GM23338 (cell line): ENCODE measurements at regions not wholly inside any gene's neighbourhood (a gene's known extent, or its start where the extent isn't known, plus 50 kb on each side); places are given as distances from the start of the nearest gene placed in this dataset.

Experiments used
- ATAC-seq: fragments of 200-7000 bp; cut with Tn5 transposase; 3 replicates; pipeline ENCODE4 v1.9.1; 2020
- DNase-seq: peaks from one replicate; pipeline ENCODE4 v3.0.0-alpha.2; 2015; ENCODE audit warnings: low spot score
- H2AFZ ChIP-seq: fragments of 200-600 bp; sonication (generic); 2 replicates; pipeline ENCODE4 v1.8.0; 2016; ENCODE audit warnings: antibody characterized with exemption, mild to moderate bottlenecking, moderate library complexity
- H3F3A ChIP-seq: fragments of 200-600 bp; sonication (generic); replicated peaks from 2 replicates; pipeline ENCODE4 v1.8.0; 2017; ENCODE audit warnings: antibody characterized with exemption, mixed run types, low read depth
- H3K27ac ChIP-seq: fragments of 200-600 bp; sonication (generic); 2 replicates; pipeline ENCODE4 v1.6.1; 2016; ENCODE audit warnings: low read depth
- H3K27me3 ChIP-seq: fragments of 200-600 bp; sonication (generic); 2 replicates; pipeline ENCODE4 v1.8.0; 2016; ENCODE audit warnings: mild to moderate bottlenecking, mixed run types, moderate library complexity; ENCODE audit not compliant: insufficient read depth
- H3K36me3 ChIP-seq: fragments of 200-600 bp; sonication (generic); 2 replicates; pipeline ENCODE4 v1.8.0; 2016; ENCODE audit warnings: mild to moderate bottlenecking; ENCODE audit not compliant: insufficient read depth
- H3K4me1 ChIP-seq: fragments of 200-600 bp; sonication (generic); 2 replicates; pipeline ENCODE4 v1.8.0; 2016; ENCODE audit warnings: mild to moderate bottlenecking, moderate library complexity; ENCODE audit not compliant: insufficient read depth
- H3K4me2 ChIP-seq: fragments of 200-600 bp; sonication (generic); 2 replicates; pipeline ENCODE4 v1.7.1; 2017; ENCODE audit warnings: mixed run types
- H3K4me3 ChIP-seq: fragments of 200-600 bp; sonication (generic); 2 replicates; pipeline ENCODE4 v1.6.1; 2016; ENCODE audit warnings: mixed run types
- H3K79me2 ChIP-seq: fragments of 200-600 bp; sonication (generic); replicated peaks from 2 replicates; pipeline ENCODE4 v1.8.0; 2017; ENCODE audit warnings: mild to moderate bottlenecking; ENCODE audit not compliant: insufficient read depth
- H3K9me2 ChIP-seq: fragments of 200-600 bp; sonication (generic); 2 replicates; pipeline ENCODE4 v1.8.0; 2017; ENCODE audit not compliant: insufficient read depth
- H4K20me1 ChIP-seq: fragments of 200-600 bp; sonication (generic); replicated peaks from 2 replicates; pipeline ENCODE4 v1.8.0; 2017; ENCODE audit warnings: mild to moderate bottlenecking; ENCODE audit not compliant: insufficient read depth
- H3K27ac Mint-ChIP-seq: 2 replicates; pipeline ENCODE4 v1.8.0; 2020; ENCODE audit warnings: inconsistent platforms, mild to moderate bottlenecking, moderate library complexity, mixed read lengths
- H3K27me3 Mint-ChIP-seq: 3 replicates; pipeline ENCODE4 v1.8.0; 2022; ENCODE audit warnings: low read depth, mild to moderate bottlenecking, moderate library complexity, mixed read lengths, inconsistent platforms; ENCODE audit not compliant: insufficient read depth, poor library complexity
- H3K36me3 Mint-ChIP-seq: 3 replicates; pipeline ENCODE4 v1.8.0; 2021; ENCODE audit warnings: low read depth, mild to moderate bottlenecking, inconsistent platforms, moderate library complexity, mixed read lengths
- H3K4me1 Mint-ChIP-seq: 3 replicates; pipeline ENCODE4 v1.8.0; 2020; ENCODE audit warnings: mild to moderate bottlenecking, inconsistent platforms, mixed read lengths
- H3K4me3 Mint-ChIP-seq: 3 replicates; pipeline ENCODE4 v1.8.0; 2021; ENCODE audit warnings: moderate library complexity, mild to moderate bottlenecking, inconsistent platforms, mixed read lengths
- H3K9me3 Mint-ChIP-seq: 3 replicates; pipeline ENCODE4 v1.8.0; 2020; ENCODE audit warnings: moderate library complexity, mild to moderate bottlenecking, inconsistent platforms, mixed read lengths
- CREB1 ChIP-seq: fragments of 250-450 bp; sonication (Bioruptor Pico); IDR thresholded peaks from 2 replicates; pipeline ENCODE4 v1.5.0; 2020; ENCODE audit warnings: low read depth, mild to moderate bottlenecking, moderate library complexity
- EZH2 ChIP-seq: fragments of 200-600 bp; sonication (generic); IDR thresholded peaks from one replicate; pipeline ENCODE4 v1.8.0; 2017; ENCODE audit warnings: antibody characterized with exemption, mild to moderate bottlenecking, low read depth; ENCODE audit not compliant: unreplicated experiment
- EZH2phosphoT487 ChIP-seq: fragments of 200-600 bp; sonication (generic); IDR thresholded peaks from one replicate; pipeline ENCODE4 v1.8.1; 2018; ENCODE audit warnings: antibody characterized with exemption; ENCODE audit not compliant: unreplicated experiment
- JUNB ChIP-seq: IDR thresholded peaks from one replicate; pipeline ENCODE4 v1.6.1; 2016; ENCODE audit warnings: antibody characterized with exemption; ENCODE audit not compliant: unreplicated experiment
- NANOG ChIP-seq: IDR thresholded peaks from 2 replicates; pipeline ENCODE4 v1.6.1; 2016; ENCODE audit warnings: antibody characterized with exemption, borderline replicate concordance
- POLR2AphosphoS5 ChIP-seq: IDR thresholded peaks from 2 replicates; pipeline ENCODE4 v1.6.1; 2016; ENCODE audit warnings: antibody characterized with exemption, low read depth
- STAT1 ChIP-seq: IDR thresholded peaks from one replicate; pipeline ENCODE4 v1.6.1; 2016; ENCODE audit warnings: antibody characterized with exemption; ENCODE audit not compliant: unreplicated experiment
- ZNF114 ChIP-seq: fragments of 250-450 bp; sonication (Bioruptor Pico); IDR thresholded peaks from 2 replicates; pipeline ENCODE4 v1.5.0; 2020; ENCODE audit warnings: mild to moderate bottlenecking, moderate library complexity
- ZNF331 ChIP-seq: fragments of 250-450 bp; sonication (Bioruptor Pico); IDR thresholded peaks from 2 replicates; pipeline ENCODE4 v1.5.0; 2020; ENCODE audit warnings: low read depth, mild to moderate bottlenecking, moderate library complexity
- TF ChIP-seq, protein P1 (sequence below), 2 experiments: fragments of 200-600 bp in 1 of 2; sonication (generic) in 1 of 2; conservative IDR thresholded peaks; 2 replicates each; pipeline versions ENCODE4 v1.5.1 to v1.6.1; 2016 to 2017; ENCODE audit warnings: antibody characterized with exemption in 2 of 2, low read depth in 2 of 2, mild to moderate bottlenecking in 2 of 2, moderate library complexity in 1 of 2
- TF ChIP-seq, protein P2 (sequence below): IDR thresholded peaks from one replicate; pipeline ENCODE4 v1.6.1; 2018; ENCODE audit warnings: antibody characterized with exemption; ENCODE audit not compliant: unreplicated experiment
- TF ChIP-seq, protein P3 (sequence below): fragments of 250-450 bp; sonication (Bioruptor Pico); IDR thresholded peaks from 2 replicates; pipeline ENCODE4 v1.5.0; 2020; ENCODE audit warnings: mild to moderate bottlenecking, moderate library complexity
- TF ChIP-seq, protein P4 (sequence below): IDR thresholded peaks from 2 replicates; pipeline ENCODE4 v1.6.1; 2016; ENCODE audit warnings: antibody characterized with exemption

DNA sequence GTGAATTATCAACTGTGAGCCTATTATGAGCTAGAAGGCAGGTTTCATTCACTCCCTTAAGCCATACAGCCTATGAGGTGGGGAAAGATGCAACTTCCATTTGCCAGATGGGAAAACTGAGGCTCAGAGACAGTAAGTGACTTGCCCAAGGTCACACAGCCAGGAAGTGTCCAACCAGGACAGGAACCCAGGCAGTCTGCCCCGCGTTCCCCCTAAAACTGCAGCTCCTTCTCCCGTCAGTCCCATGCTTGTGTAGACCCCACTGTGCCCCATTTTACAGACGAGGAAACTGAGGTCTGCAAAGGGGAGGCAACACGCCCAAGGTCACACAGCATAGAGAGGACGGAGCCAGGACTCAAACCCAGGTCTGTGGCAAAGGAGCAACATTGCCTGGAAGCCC, 50.6 kb downstream of the NCOR2 start:
- H3K27ac ChIP-seq = 0 out of 2 replicates have a peak overlapping the region, but pooled peaks have one; percentile 45
- peaks cover 25% of the 10 kb centered on the region for H3K4me1 ChIP-seq
- no peak overlapping the region for H3K4me3 ChIP-seq
- no peaks in the 10 kb centered on the region for H3K36me3 ChIP-seq
- H3K4me2 ChIP-seq = no peak overlapping the region
- ATAC-seq = no peak
- Mint-ChIP-seq H3K9me3 (peaks cover 2% of the 10 kb centered on the region; the same call in 1 of the 3 replicates), H3K4me3 (no peak overlapping the region), H3K27ac (no peak overlapping the region), H3K36me3 (peaks cover 26% of the 10 kb centered on the region), H3K4me1 (peaks cover 59% of the 10 kb centered on the region), H3K27me3 (peaks cover 20% of the 10 kb centered on the region)
- DNase-seq = no peak
- TF ChIP-seq NANOG = no peak
- TF ChIP-seq EZH2 = no peak
- TF ChIP-seq POLR2AphosphoS5 = no peak
- TF ChIP-seq JUNB = no peak
- no peak for TF ChIP-seq ZNF114 (CRISPR knock-in tag)
- TF ChIP-seq, protein P1, sequence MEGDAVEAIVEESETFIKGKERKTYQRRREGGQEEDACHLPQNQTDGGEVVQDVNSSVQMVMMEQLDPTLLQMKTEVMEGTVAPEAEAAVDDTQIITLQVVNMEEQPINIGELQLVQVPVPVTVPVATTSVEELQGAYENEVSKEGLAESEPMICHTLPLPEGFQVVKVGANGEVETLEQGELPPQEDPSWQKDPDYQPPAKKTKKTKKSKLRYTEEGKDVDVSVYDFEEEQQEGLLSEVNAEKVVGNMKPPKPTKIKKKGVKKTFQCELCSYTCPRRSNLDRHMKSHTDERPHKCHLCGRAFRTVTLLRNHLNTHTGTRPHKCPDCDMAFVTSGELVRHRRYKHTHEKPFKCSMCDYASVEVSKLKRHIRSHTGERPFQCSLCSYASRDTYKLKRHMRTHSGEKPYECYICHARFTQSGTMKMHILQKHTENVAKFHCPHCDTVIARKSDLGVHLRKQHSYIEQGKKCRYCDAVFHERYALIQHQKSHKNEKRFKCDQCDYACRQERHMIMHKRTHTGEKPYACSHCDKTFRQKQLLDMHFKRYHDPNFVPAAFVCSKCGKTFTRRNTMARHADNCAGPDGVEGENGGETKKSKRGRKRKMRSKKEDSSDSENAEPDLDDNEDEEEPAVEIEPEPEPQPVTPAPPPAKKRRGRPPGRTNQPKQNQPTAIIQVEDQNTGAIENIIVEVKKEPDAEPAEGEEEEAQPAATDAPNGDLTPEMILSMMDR (conservative IDR thresholded peaks at IDR 0.05; ENCODE audit: low read depth in 2 of 2) = no peak
- TF ChIP-seq ZNF331 (CRISPR knock-in tag) = no peak
- TF ChIP-seq, protein P2, sequence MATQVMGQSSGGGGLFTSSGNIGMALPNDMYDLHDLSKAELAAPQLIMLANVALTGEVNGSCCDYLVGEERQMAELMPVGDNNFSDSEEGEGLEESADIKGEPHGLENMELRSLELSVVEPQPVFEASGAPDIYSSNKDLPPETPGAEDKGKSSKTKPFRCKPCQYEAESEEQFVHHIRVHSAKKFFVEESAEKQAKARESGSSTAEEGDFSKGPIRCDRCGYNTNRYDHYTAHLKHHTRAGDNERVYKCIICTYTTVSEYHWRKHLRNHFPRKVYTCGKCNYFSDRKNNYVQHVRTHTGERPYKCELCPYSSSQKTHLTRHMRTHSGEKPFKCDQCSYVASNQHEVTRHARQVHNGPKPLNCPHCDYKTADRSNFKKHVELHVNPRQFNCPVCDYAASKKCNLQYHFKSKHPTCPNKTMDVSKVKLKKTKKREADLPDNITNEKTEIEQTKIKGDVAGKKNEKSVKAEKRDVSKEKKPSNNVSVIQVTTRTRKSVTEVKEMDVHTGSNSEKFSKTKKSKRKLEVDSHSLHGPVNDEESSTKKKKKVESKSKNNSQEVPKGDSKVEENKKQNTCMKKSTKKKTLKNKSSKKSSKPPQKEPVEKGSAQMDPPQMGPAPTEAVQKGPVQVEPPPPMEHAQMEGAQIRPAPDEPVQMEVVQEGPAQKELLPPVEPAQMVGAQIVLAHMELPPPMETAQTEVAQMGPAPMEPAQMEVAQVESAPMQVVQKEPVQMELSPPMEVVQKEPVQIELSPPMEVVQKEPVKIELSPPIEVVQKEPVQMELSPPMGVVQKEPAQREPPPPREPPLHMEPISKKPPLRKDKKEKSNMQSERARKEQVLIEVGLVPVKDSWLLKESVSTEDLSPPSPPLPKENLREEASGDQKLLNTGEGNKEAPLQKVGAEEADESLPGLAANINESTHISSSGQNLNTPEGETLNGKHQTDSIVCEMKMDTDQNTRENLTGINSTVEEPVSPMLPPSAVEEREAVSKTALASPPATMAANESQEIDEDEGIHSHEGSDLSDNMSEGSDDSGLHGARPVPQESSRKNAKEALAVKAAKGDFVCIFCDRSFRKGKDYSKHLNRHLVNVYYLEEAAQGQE = no peak
- TF ChIP-seq CREB1 = no peak
- no peak for TF ChIP-seq STAT1
- TF ChIP-seq, protein P3, sequence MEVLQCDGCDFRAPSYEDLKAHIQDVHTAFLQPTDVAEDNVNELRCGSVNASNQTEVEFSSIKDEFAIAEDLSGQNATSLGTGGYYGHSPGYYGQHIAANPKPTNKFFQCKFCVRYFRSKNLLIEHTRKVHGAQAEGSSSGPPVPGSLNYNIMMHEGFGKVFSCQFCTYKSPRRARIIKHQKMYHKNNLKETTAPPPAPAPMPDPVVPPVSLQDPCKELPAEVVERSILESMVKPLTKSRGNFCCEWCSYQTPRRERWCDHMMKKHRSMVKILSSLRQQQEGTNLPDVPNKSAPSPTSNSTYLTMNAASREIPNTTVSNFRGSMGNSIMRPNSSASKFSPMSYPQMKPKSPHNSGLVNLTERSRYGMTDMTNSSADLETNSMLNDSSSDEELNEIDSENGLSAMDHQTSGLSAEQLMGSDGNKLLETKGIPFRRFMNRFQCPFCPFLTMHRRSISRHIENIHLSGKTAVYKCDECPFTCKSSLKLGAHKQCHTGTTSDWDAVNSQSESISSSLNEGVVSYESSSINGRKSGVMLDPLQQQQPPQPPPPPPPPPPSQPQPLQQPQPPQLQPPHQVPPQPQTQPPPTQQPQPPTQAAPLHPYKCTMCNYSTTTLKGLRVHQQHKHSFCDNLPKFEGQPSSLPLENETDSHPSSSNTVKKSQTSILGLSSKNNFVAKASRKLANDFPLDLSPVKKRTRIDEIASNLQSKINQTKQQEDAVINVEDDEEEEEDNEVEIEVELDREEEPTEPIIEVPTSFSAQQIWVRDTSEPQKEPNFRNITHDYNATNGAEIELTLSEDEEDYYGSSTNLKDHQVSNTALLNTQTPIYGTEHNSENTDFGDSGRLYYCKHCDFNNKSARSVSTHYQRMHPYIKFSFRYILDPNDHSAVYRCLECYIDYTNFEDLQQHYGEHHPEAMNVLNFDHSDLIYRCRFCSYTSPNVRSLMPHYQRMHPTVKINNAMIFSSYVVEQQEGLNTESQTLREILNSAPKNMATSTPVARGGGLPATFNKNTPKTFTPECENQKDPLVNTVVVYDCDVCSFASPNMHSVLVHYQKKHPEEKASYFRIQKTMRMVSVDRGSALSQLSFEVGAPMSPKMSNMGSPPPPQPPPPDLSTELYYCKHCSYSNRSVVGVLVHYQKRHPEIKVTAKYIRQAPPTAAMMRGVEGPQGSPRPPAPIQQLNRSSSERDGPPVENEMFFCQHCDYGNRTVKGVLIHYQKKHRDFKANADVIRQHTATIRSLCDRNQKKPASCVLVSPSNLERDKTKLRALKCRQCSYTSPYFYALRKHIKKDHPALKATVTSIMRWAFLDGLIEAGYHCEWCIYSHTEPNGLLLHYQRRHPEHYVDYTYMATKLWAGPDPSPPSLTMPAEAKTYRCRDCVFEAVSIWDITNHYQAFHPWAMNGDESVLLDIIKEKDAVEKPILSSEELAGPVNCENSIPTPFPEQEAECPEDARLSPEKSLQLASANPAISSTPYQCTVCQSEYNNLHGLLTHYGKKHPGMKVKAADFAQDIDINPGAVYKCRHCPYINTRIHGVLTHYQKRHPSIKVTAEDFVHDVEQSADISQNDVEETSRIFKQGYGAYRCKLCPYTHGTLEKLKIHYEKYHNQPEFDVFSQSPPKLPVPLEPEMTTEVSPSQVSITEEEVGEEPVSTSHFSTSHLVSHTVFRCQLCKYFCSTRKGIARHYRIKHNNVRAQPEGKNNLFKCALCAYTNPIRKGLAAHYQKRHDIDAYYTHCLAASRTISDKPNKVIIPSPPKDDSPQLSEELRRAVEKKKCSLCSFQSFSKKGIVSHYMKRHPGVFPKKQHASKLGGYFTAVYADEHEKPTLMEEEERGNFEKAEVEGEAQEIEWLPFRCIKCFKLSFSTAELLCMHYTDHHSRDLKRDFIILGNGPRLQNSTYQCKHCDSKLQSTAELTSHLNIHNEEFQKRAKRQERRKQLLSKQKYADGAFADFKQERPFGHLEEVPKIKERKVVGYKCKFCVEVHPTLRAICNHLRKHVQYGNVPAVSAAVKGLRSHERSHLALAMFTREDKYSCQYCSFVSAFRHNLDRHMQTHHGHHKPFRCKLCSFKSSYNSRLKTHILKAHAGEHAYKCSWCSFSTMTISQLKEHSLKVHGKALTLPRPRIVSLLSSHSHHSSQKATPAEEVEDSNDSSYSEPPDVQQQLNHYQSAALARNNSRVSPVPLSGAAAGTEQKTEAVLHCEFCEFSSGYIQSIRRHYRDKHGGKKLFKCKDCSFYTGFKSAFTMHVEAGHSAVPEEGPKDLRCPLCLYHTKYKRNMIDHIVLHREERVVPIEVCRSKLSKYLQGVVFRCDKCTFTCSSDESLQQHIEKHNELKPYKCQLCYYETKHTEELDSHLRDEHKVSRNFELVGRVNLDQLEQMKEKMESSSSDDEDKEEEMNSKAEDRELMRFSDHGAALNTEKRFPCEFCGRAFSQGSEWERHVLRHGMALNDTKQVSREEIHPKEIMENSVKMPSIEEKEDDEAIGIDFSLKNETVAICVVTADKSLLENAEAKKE (CRISPR knock-in tag) = no peak
- no peak for TF ChIP-seq EZH2phosphoT487
- TF ChIP-seq, protein P4, sequence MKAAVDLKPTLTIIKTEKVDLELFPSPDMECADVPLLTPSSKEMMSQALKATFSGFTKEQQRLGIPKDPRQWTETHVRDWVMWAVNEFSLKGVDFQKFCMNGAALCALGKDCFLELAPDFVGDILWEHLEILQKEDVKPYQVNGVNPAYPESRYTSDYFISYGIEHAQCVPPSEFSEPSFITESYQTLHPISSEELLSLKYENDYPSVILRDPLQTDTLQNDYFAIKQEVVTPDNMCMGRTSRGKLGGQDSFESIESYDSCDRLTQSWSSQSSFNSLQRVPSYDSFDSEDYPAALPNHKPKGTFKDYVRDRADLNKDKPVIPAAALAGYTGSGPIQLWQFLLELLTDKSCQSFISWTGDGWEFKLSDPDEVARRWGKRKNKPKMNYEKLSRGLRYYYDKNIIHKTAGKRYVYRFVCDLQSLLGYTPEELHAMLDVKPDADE = no peak
- no peaks in the 10 kb centered on the region for H3K9me2 ChIP-seq
- H3F3A ChIP-seq = peaks cover 7% of the 10 kb centered on the region; the same call in 1 of the 2 replicates
- peaks cover 97% of the 10 kb centered on the region for H3K79me2 ChIP-seq
- peaks cover 29% of the 10 kb centered on the region for H4K20me1 ChIP-seq
- H3K27me3 ChIP-seq = no peaks in the 10 kb centered on the region
- H2AFZ ChIP-seq = no peak overlapping the region
